GM21737 (cell line): ENCODE measurements at regions not wholly inside any gene's neighbourhood (a gene's known extent, or its start where the extent isn't known, plus 50 kb on each side); places are given as distances from the start of the nearest gene placed in this dataset.

Source experiments
- ATAC-seq: cut with Tn5 transposase; IDR thresholded peaks from one replicate; pipeline ENCODE4 v1.9.1; 2021; ENCODE audit warnings: mild to moderate bottlenecking, moderate library complexity; ENCODE audit not compliant: unreplicated experiment

DNA sequence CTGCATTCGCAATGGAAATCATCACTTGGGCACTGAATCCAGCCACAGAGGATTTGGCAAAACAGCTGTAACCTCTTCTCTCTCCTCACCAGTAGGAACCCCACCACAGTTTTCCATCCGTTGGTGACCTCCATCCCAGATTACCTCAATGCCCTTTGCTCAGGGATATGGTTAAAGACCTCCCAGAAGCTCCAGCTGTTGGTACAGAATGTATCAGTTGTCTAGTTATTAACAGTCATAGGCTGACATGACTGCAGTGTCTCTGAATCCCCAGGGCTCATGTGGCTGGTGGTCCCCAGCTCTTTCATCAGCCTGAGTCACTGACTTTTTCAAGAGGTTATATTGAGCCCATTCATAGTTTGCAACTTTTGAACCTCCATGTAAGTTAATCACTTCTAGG lies 189.8 kb upstream of the HHIP start:
- ATAC-seq: no peak

DNA sequence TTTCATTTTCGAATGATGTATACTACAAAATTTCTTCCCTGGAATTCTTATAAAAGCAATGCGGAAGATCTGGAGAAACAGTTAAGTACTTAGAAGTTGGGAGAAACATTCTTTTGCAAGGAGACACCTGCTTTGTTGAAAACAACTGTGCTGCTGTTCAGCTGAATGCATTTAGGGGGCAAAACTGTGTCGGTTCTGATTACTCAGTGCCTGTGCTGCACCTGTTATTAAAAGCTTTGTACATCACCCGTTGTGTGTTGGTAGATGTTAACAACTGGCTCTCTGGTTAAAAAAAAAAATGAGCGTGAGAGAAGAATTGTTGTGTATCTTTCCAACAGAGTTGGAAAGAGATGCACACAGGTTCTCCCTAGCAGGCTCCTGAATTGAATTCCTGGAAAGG lies 184.1 kb upstream of the HHIP start:
- ATAC-seq: no peak

- no peak for ATAC-seq
Observed at GRCh38 chr4:144463236-144463635, 182.7 kb upstream of the HHIP start.

DNA sequence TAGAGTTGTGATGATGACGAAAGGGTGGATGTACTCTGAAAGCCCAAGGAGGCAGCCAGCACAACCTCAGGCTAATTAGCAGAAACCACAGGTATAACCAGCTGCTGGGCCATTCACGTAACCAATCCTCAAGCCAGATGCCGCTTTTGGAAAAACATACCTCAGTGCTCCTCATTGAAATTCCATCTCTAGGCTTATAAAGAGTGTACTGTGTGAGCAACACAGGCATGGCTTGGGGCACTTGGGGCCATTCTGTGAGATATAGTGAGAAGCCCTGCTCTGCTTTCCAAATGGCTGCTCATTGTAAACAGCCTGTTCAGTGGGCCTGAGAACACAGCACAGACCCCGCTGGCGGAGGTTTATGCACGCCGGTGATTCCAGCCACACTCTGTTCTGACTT lies 182.1 kb upstream of the HHIP start:
- no peak for ATAC-seq

DNA sequence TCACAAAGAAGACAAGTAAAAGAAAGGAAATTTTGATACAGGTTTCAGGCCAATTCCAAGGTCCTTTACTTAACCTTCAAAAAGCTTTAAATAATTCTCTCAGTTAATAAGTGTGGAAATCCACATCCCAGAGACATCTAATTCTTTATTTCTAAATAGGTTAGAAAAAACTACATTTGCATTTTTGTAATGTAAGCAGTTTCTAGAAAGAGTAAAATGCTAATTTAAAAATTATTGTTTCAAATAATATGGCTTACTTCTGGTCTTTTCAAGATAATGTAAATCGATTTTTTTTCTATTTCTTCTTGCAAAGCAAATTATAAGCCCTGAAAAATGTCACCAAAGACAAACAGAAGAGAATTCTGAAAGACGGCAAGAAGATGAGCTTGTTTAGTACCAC lies 180.4 kb upstream of the HHIP start:
- no peak for ATAC-seq

GRCh38 chr4:144480068-144480467 lies 165.9 kb upstream of the HHIP start:
- no peak for ATAC-seq

DNA sequence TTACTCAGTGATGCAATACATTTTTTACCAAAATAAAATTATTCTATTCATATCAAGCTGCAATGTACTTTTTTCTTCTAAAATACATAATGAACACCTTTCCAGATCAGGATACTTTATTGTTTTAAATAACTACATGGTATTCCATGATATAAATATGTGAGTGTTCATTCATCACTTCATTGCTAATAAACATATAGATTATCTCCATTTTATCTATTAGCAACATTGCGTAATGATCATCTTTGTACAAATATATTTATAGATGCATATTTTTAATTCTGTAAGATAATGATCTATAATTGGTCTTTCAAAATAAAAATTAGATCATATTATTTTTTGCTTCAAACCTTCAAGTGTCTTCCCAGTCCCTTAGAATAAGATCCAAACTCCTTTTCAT lies 156.1 kb upstream of the HHIP start:
- ATAC-seq: no peak

GRCh38 chr4:144494280-144494679 lies 151.7 kb upstream of the HHIP start:
- no peak for ATAC-seq

GRCh38 chr4:144495944-144496343 lies 150.0 kb upstream of the HHIP start:
- ATAC-seq: no peak

- ATAC-seq: peak; percentile 81
Observed at GRCh38 chr4:144499777-144500176, 146.2 kb upstream of the HHIP start.

DNA sequence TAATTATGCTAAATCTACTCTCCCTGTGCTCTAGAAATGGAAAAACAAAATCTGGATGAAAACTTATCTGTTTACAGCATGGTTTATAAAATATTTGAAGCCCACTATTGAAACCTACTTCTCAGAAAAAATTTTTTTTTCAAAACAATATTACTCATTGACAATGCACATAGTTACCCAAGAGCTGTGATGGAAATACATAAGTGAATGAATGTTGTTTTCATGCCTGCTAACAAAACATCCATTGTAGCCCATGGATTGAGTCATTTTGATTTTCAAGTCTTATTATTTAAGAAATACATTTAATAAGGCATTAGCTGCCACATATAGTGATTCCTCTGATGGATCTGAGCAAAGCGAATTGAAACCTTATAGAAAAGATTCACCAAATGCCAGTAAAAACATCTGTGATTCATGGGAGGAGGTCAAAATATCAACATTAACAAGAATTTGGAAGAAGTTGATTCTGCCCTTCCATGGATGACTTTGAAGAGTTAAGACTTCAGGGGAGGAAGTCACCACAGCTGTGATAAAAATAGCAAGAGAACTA lies 144.7 kb upstream of the HHIP start:
- ATAC-seq: no peak

GRCh38 chr4:144504883-144505282 lies 141.1 kb upstream of the HHIP start:
- no peak for ATAC-seq

GRCh38 chr4:144507311-144508101 lies 138.4 kb upstream of the HHIP start:
- no peak for ATAC-seq

DNA sequence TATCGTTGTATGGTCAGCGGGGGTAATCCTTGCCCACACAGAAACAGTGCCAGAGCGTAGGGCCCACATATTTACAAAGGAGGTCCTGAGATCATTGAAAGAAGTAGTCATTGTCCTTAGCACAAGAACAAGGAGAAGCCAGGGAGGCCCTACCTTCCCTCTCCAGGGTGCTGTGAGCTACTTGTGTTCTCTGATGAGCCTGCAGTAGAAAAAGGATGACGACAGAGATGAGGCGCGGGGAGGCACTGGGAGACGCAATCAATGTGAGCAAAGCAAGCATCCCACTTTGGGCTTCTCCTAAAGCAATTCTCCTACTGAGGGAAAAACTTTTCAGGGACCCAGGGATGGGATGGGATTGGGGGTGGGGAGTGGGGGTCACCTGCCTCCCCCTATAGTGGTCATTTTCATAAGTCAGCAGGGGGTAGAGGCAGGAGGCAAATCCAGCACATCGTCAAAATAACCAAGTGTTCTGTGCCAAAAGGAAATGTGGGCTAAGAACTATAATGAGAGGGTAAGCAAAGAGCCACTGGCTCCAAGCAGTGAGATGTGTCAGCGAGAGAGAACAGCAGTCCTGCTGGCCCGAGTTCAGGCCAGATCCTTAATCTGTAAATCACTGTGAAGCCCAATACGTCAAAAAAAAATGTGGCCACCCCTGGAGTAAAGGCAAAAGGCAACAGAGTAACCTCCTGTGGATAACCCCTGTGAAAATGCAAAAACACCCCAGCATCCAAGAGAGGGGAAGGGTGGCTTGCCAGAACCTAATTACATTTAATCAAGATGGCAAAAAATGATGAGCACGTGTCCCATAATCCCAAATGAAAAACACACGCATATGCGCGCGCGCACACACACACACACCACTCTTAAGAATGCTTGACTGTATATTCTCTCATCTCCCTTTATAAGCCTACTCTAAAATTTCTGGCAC lies 136.6 kb upstream of the HHIP start:
- no peak for ATAC-seq

DNA sequence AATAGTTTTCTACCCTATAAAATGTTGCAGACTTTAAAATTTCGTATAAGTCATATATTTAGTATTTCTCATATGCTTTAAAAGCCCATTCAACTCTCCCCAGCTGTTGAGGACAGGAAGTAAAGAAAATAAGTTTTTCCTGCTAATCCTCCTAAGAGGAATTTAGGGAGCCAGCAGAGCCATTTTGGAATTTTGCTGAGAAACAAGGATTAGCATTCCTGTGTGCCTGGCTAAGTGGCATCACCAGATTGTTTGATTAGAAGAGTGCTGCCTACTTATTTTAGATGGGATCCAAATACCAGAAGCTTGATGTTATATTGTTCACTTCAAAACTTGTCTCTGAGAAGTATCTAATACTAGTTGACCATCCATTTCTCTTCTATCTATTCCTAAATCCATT lies 131.2 kb upstream of the HHIP start:
- no peak for ATAC-seq

- ATAC-seq: no peak
Observed at GRCh38 chr4:144518181-144518895, 127.6 kb upstream of the HHIP start.

GRCh38 chr4:144531841-144532240 lies 114.1 kb upstream of the HHIP start:
- no peak for ATAC-seq

GRCh38 chr4:144547678-144548298 lies 98.2 kb upstream of the HHIP start:
- peak; percentile 99 for ATAC-seq

DNA sequence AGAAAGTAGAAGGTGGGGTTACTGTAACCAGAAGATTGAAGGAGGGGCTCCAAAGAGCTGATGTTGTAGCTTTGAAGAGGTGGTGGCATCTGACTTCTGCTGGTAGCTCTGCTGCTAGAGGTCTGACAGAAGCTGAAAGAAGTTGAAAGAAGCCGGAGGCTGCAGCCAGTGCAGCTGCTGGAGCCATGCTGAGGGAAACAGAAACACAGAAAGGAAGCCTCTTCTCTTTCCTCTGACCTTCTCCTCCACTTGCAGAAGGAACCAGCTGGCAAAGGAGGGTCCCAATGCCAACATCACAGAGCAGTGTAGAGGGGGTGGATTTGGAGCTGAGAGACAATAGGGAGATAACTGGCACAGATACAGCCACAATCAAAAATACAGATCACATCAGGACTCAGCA lies 89.3 kb upstream of the HHIP start:
- ATAC-seq: no peak

DNA sequence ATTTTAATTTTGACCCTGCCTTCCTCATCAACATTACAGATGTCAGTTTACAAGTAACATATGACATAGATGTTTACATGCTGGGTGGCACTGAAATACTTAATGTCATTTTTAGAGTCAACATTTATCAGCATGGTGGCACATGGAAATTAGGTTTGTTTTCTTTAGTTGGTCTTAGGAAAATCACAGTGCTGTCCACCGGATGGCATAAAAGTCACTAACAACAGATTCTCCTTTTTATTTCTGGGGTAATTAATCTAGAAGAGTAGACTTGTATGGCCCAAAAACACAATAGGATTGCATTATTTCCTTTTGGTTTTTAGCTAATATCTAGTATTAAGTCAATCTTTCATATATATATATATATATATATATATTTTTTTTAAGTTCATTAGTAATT lies 88.6 kb upstream of the HHIP start:
- ATAC-seq: no peak
